WTC11 (cell line): ENCODE measurements at regions not wholly inside any gene's neighbourhood (a gene's known extent, or its start where the extent isn't known, plus 50 kb on each side); places are given as distances from the start of the nearest gene placed in this dataset.

Experiments
- ATAC-seq: fragments of 200-7000 bp; cut with Tn5 transposase; 2 replicates; pipeline ENCODE4 v1.10.0; 2021; ENCODE audit warnings: mild to moderate bottlenecking, moderate library complexity
- CTCF ChIA-PET: fragments of 300-600 bp; sonication (Branson Sonifier 250); formaldehyde crosslinking; loops from one replicate; lab custom pipeline; 2021; ENCODE audit warnings: antibody characterized with exemption; lab: Charles Lee
- POLR2A ChIA-PET: fragments of 350-600 bp; sonication (Branson Sonifier 250); formaldehyde crosslinking; loops from one replicate; lab custom pipeline; 2021; ENCODE audit warnings: antibody characterized with exemption; lab: Charles Lee
- DNase-seq: peaks from one replicate; pipeline ENCODE4 v3.0.0; 2021; ENCODE audit warnings: low spot score
- H3K27ac Mint-ChIP-seq: 2 replicates; pipeline ENCODE4 v1.8.0; 2021; ENCODE audit warnings: mixed read lengths
- H3K27me3 Mint-ChIP-seq: 2 replicates; pipeline ENCODE4 v1.8.0; 2021; ENCODE audit warnings: low read depth, mild to moderate bottlenecking, moderate library complexity, mixed read lengths
- H3K36me3 Mint-ChIP-seq: 2 replicates; pipeline ENCODE4 v1.8.0; 2021; ENCODE audit warnings: mixed read lengths
- H3K4me1 Mint-ChIP-seq: 2 replicates; pipeline ENCODE4 v1.8.0; 2022; ENCODE audit warnings: mixed read lengths
- H3K4me3 Mint-ChIP-seq: 2 replicates; pipeline ENCODE4 v1.8.0; 2021; ENCODE audit warnings: mild to moderate bottlenecking, moderate library complexity, mixed read lengths
- H3K9me3 Mint-ChIP-seq: 2 replicates; pipeline ENCODE4 v1.8.0; 2021; ENCODE audit warnings: mixed read lengths
- E2F1 ChIP-seq: sonication (generic); formaldehyde crosslinking; IDR thresholded peaks from 2 replicates; pipeline ENCODE4 v1.8.0; 2022; ENCODE audit warnings: mild to moderate bottlenecking, missing genetic modification reagents
- E2F4 ChIP-seq: sonication (generic); formaldehyde crosslinking; IDR thresholded peaks from 2 replicates; pipeline ENCODE4 v1.8.1; 2022; ENCODE audit warnings: low read depth, mild to moderate bottlenecking, moderate library complexity, missing genetic modification reagents, borderline replicate concordance
- E2F5 ChIP-seq: sonication (generic); formaldehyde crosslinking; IDR thresholded peaks from 2 replicates; pipeline ENCODE4 v1.8.1; 2022; ENCODE audit warnings: mild to moderate bottlenecking, moderate library complexity, missing genetic modification reagents
- KAT7 ChIP-seq: sonication (generic); formaldehyde crosslinking; IDR thresholded peaks from 2 replicates; pipeline ENCODE4 v1.8.1; 2023; ENCODE audit warnings: missing genetic modification reagents, mild to moderate bottlenecking, borderline replicate concordance
- MAX ChIP-seq: sonication (generic); formaldehyde crosslinking; IDR thresholded peaks from 2 replicates; pipeline ENCODE4 v1.8.0; 2022; ENCODE audit warnings: mild to moderate bottlenecking, missing genetic modification reagents
- RORB ChIP-seq: fragments of 250-450 bp; sonication (Bioruptor Pico); IDR thresholded peaks from 2 replicates; pipeline ENCODE4 v1.9.0; 2021; ENCODE audit warnings: mild to moderate bottlenecking
- SMAD4 ChIP-seq: sonication (generic); formaldehyde crosslinking; IDR thresholded peaks from 2 replicates; pipeline ENCODE4 v1.8.0; 2022; ENCODE audit warnings: mild to moderate bottlenecking, missing genetic modification reagents
- SOX15 ChIP-seq: fragments of 250-450 bp; sonication (Bioruptor Pico); IDR thresholded peaks from 2 replicates; pipeline ENCODE4 v1.9.0; 2021; ENCODE audit warnings: mild to moderate bottlenecking
- ZMAT4 ChIP-seq: fragments of 250-450 bp; sonication (Bioruptor Pico); IDR thresholded peaks from 2 replicates; pipeline ENCODE4 v1.9.0; 2021; ENCODE audit warnings: mild to moderate bottlenecking
- ZNF121 ChIP-seq: sonication (generic); formaldehyde crosslinking; IDR thresholded peaks from 2 replicates; pipeline ENCODE4 v1.8.0; 2023; ENCODE audit warnings: missing genetic modification reagents
- ZNF232 ChIP-seq: sonication (generic); formaldehyde crosslinking; IDR thresholded peaks from 2 replicates; pipeline ENCODE4 v1.8.0; 2022; ENCODE audit warnings: mild to moderate bottlenecking, missing genetic modification reagents
- ZNF281 ChIP-seq: sonication (generic); formaldehyde crosslinking; IDR thresholded peaks from 2 replicates; pipeline ENCODE4 v1.8.0; 2023; ENCODE audit warnings: mild to moderate bottlenecking, missing genetic modification reagents
- ZNF532 ChIP-seq: fragments of 250-450 bp; sonication (Bioruptor Pico); IDR thresholded peaks from 2 replicates; pipeline ENCODE4 v1.9.0; 2021; ENCODE audit warnings: mild to moderate bottlenecking, borderline replicate concordance

GRCh38 chr9:108178318-108178717 lies 677.5 kb downstream of the ACTL7B start (continued):
- TF ChIP-seq E2F4 (CRISPR knock-in tag) (no peak), ZNF532 (no peak), MAX (no peak), ZNF232 (CRISPR knock-in tag) (no peak), SMAD4 (CRISPR knock-in tag) (no peak), RORB (CRISPR knock-in tag) (no peak)

- Mint-ChIP-seq H3K27me3 (no peaks in the 10 kb centered on the region), H3K4me3 (no peak overlapping the region), H3K27ac (no peak overlapping the region), H3K4me1 (peaks cover 16% of the 10 kb centered on the region), H3K36me3 (no peaks in the 10 kb centered on the region), H3K9me3 (peaks cover 19% of the 10 kb centered on the region)
- TF ChIP-seq E2F5 (CRISPR knock-in tag) (no peak), E2F1 (CRISPR knock-in tag) (no peak), ZNF121 (no peak), ZNF281 (CRISPR knock-in tag) (no peak)
- DNase-seq, result no peak
- ATAC-seq, result no peak
- ChIA-PET CTCF (no interaction called here), POLR2A (no interaction called here)
Measured at GRCh38 chr9:108168236-108168850, 678.8 kb upstream of the KLF4 start.

GRCh38 chr9:108167136-108167900 lies 677.7 kb upstream of the KLF4 start:
- no peak for ATAC-seq
- TF ChIP-seq SOX15 (CRISPR knock-in tag) (no peak), ZMAT4 (no peak), E2F1 (CRISPR knock-in tag) (no peak), KAT7 (CRISPR knock-in tag) (no peak), ZNF532 (no peak)

More at GRCh38 chr9:108167136-108167900, 677.7 kb upstream of the KLF4 start:
- Mint-ChIP-seq H3K9me3 (peaks cover 17% of the 10 kb centered on the region), H3K36me3 (no peaks in the 10 kb centered on the region), H3K4me3 (no peak overlapping the region), H3K4me1 (peaks cover 17% of the 10 kb centered on the region), H3K27me3 (no peaks in the 10 kb centered on the region), H3K27ac (no peak overlapping the region)
- POLR2A ChIA-PET, result no interaction called here
- CTCF ChIA-PET, result no interaction called here
- no peak for DNase-seq
